Liver (tissue), 3 donors: ENCODE measurements at regions not wholly inside any gene's neighbourhood (a gene's known extent, or its start where the extent isn't known, plus 50 kb on each side); places are given as distances from the start of the nearest gene placed in this dataset.

ENCODE experiments used
- EGR1 ChIP-seq, 2 donors: IDR thresholded peaks; 2 replicates each; pipeline ENCODE4 v1.6.1; 2016 to 2018; ENCODE audit warnings: antibody characterized with exemption in 2 of 2, low read depth in 2 of 2
- FOXA1 ChIP-seq: IDR thresholded peaks from 2 replicates; pipeline ENCODE4 v1.6.1; 2016; ENCODE audit warnings: antibody characterized with exemption
- GABPA ChIP-seq, 2 donors: IDR thresholded peaks in 1 of 2; conservative IDR thresholded peaks in 1 of 2; 2 replicates each; pipeline ENCODE4 v1.6.1; 2016; ENCODE audit warnings: antibody characterized with exemption in 2 of 2, mild to moderate bottlenecking in 1 of 2, moderate library complexity in 1 of 2
- RAD21 ChIP-seq, 2 donors: IDR thresholded peaks; 2 replicates each; pipeline ENCODE4 v1.6.1; 2016; ENCODE audit warnings: antibody characterized with exemption in 2 of 2, mild to moderate bottlenecking in 2 of 2
- REST ChIP-seq: IDR thresholded peaks from 2 replicates; pipeline ENCODE4 v1.6.1; 2016; ENCODE audit warnings: antibody characterized with exemption, mild to moderate bottlenecking
- RXRA ChIP-seq, 2 donors: IDR thresholded peaks; 2 replicates each; pipeline ENCODE4 v1.6.1; 2017 to 2018; ENCODE audit warnings: antibody characterized with exemption in 2 of 2, mild to moderate bottlenecking in 1 of 2
- SP1 ChIP-seq: IDR thresholded peaks from 2 replicates; pipeline ENCODE4 v1.6.1; 2018; ENCODE audit warnings: antibody characterized with exemption, mild to moderate bottlenecking
- TAF1 ChIP-seq: conservative IDR thresholded peaks from 2 replicates; pipeline ENCODE4 v1.6.1; 2016; ENCODE audit warnings: antibody characterized with exemption, mild to moderate bottlenecking
- YY1 ChIP-seq: IDR thresholded peaks from 2 replicates; pipeline ENCODE4 v1.6.1; 2016; ENCODE audit warnings: antibody characterized with exemption, mild to moderate bottlenecking
- ZBTB33 ChIP-seq: IDR thresholded peaks from 2 replicates; pipeline ENCODE4 v1.6.1; 2016; ENCODE audit warnings: antibody characterized with exemption
- TF ChIP-seq, protein P1 (sequence below): fragments of 150-350 bp; IDR thresholded peaks from 2 replicates; pipeline ENCODE4 v1.5.1; 2017; ENCODE audit warnings: improper control_type of control experiment, low read depth, low read length; ENCODE audit not compliant: missing input control
- TF ChIP-seq, protein P2 (sequence below): IDR thresholded peaks from 2 replicates; pipeline ENCODE4 v1.6.1; 2016; ENCODE audit warnings: antibody characterized with exemption
- TF ChIP-seq, protein P3 (sequence below): IDR thresholded peaks from 2 replicates; pipeline ENCODE4 v1.6.1; 2016; ENCODE audit warnings: antibody characterized with exemption
- donor health status: healthy.
- donor health status: healthy.

GRCh38 chr9:82819260-82819659 lies 243.7 kb downstream of the RASEF start:
- TF ChIP-seq, protein P1, sequence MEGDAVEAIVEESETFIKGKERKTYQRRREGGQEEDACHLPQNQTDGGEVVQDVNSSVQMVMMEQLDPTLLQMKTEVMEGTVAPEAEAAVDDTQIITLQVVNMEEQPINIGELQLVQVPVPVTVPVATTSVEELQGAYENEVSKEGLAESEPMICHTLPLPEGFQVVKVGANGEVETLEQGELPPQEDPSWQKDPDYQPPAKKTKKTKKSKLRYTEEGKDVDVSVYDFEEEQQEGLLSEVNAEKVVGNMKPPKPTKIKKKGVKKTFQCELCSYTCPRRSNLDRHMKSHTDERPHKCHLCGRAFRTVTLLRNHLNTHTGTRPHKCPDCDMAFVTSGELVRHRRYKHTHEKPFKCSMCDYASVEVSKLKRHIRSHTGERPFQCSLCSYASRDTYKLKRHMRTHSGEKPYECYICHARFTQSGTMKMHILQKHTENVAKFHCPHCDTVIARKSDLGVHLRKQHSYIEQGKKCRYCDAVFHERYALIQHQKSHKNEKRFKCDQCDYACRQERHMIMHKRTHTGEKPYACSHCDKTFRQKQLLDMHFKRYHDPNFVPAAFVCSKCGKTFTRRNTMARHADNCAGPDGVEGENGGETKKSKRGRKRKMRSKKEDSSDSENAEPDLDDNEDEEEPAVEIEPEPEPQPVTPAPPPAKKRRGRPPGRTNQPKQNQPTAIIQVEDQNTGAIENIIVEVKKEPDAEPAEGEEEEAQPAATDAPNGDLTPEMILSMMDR, result no peak
- TF ChIP-seq REST (no peak), RAD21 (IDR thresholded peaks at IDR 0.05) (no peak), EGR1 (IDR thresholded peaks at IDR 0.05; ENCODE audit: low read depth in 2 of 2) (no peak), GABPA (IDR thresholded peaks at IDR 0.05 in 1 of 2, conservative IDR thresholded peaks at IDR 0.05 in 1 of 2) (no peak), FOXA1 (no peak), TAF1 (no peak), SP1 (no peak), ZBTB33 (no peak), YY1 (no peak), RXRA (IDR thresholded peaks at IDR 0.05) (no peak)
- TF ChIP-seq, protein P2, sequence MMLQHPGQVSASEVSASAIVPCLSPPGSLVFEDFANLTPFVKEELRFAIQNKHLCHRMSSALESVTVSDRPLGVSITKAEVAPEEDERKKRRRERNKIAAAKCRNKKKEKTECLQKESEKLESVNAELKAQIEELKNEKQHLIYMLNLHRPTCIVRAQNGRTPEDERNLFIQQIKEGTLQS, result no peak
- TF ChIP-seq, protein P3, sequence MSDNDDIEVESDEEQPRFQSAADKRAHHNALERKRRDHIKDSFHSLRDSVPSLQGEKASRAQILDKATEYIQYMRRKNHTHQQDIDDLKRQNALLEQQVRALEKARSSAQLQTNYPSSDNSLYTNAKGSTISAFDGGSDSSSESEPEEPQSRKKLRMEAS, result no peak
